Thoracic aorta (tissue), 2 donors: ENCODE measurements at regions not wholly inside any gene's neighbourhood (a gene's known extent, or its start where the extent isn't known, plus 50 kb on each side); places are given as distances from the start of the nearest gene placed in this dataset.

Experiments
- ATAC-seq: fragments of 150-250 bp; one replicate; pipeline ENCODE4 v1.8.0; 2017; ENCODE audit warnings: low read depth; ENCODE audit not compliant: insufficient number of reproducible peaks, low FRiP score
- DNase-seq: peaks from one replicate; pipeline ENCODE4 v3.0.0-alpha.2; 2020; ENCODE audit warnings: low spot score
- H3K27ac ChIP-seq, 2 donors: fragments of 200-600 bp; sonication (generic); 1 replicate in 1 of 2; 2 replicates in 1 of 2; pipeline ENCODE4 v1.5.1; 2016; ENCODE audit warnings: mild to moderate bottlenecking in 2 of 2, moderate library complexity in 2 of 2
- H3K27me3 ChIP-seq: fragments of 200-600 bp; sonication (generic); replicated peaks from 2 replicates; pipeline ENCODE4 v1.6.0; 2016; ENCODE audit warnings: mild to moderate bottlenecking; ENCODE audit not compliant: insufficient read depth
- H3K36me3 ChIP-seq: fragments of 200-600 bp; sonication (generic); one replicate; pipeline ENCODE4 v1.5.1; 2016
- H3K4me1 ChIP-seq, 2 donors: fragments of 200-600 bp; sonication (generic); 1 replicate in 1 of 2; 2 replicates in 1 of 2; pipeline versions ENCODE4 v1.5.1 to v1.6.0; 2016; ENCODE audit warnings: low read depth in 2 of 2, mild to moderate bottlenecking in 1 of 2; ENCODE audit not compliant: control insufficient read depth in 1 of 2
- H3K4me3 ChIP-seq: fragments of 200-600 bp; sonication (generic); 2 replicates; pipeline ENCODE4 v1.5.1; 2016; ENCODE audit warnings: mild to moderate bottlenecking
- H3K9me3 ChIP-seq: fragments of 200-600 bp; sonication (generic); 2 replicates; pipeline ENCODE4 v1.5.1; 2016
- CTCF ChIP-seq: fragments of 200-600 bp; sonication (generic); IDR thresholded peaks from one replicate; pipeline ENCODE4 v1.5.1; 2019; ENCODE audit warnings: antibody characterized with exemption

DNA sequence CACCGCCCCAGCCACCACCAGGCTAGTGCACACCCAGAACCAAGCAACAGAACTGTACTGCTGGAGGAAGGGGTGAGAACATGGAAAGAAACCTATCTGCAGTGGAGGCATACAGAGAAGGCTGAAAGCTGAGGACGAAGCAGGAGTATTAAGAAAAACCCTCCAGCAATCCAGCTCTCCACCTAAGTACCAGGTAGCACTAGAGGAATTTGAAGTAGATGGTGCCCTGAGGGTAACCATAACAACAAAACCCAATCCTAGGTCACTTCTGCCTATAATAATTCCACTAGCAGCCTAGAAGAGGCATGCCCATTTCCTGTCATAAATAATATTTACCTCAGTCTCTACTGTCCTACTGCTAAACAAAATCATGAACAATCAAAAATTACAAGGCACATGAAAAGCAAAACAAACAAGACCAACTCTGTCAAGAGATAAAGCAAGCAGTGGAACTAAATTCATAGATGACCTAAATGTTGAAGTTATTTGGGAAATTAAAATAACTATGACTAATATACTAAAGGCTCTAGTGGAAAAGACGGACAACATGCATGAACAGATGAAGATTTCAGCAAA lies 51.1 kb downstream of the HYCC1 start:
- Histone ChIP-seq H3K27ac (no peak overlapping the region), H3K9me3 (no peaks in the 10 kb centered on the region)
- TF ChIP-seq CTCF, result no peak

GRCh38 chr7:22958742-22959141 lies 55.2 kb downstream of the HYCC1 start:
- peaks cover 4% of the 10 kb centered on the region for H3K36me3 ChIP-seq
- ATAC-seq, result no peak

More for the DNA sequence above, 51.1 kb downstream of the HYCC1 start:
- Histone ChIP-seq H3K27me3 (no peaks in the 10 kb centered on the region), H3K36me3 (peaks cover 4% of the 10 kb centered on the region), H3K4me3 (no peak overlapping the region), H3K4me1 (no peaks in the 10 kb centered on the region)
- no peak for ATAC-seq
- DNase-seq, result no peak

DNA sequence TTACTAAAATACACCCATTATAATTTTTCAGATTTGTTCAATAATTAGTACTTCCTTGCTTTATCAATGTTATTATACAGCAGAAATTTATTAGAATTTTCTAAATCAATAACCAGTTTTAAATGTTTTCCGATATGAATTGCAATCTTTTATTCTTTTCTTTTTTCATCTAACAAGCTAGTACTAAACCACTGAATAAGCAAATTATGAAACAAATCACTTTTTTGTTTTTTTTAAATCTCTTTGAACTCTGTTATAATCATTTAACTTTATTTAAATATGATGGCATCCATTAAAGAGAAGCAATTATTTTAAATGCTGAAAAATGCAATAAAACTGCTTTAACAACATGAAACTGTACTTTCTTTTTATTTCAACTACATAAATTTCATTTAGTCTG lies 59.7 kb downstream of the HYCC1 start:
- Histone ChIP-seq H3K4me1 (no peaks in the 10 kb centered on the region), H3K9me3 (no peaks in the 10 kb centered on the region), H3K36me3 (no peaks in the 10 kb centered on the region), H3K4me3 (no peak overlapping the region), H3K27ac (no peak overlapping the region), H3K27me3 (no peaks in the 10 kb centered on the region)
- DNase-seq (no peak), ATAC-seq (no peak)
- no peak for TF ChIP-seq CTCF

More at GRCh38 chr7:22958742-22959141, 55.2 kb downstream of the HYCC1 start:
- Histone ChIP-seq H3K4me1 (no peaks in the 10 kb centered on the region), H3K27ac (no peak overlapping the region), H3K9me3 (no peaks in the 10 kb centered on the region), H3K27me3 (no peaks in the 10 kb centered on the region), H3K4me3 (no peak overlapping the region)
- TF ChIP-seq CTCF, result no peak
- DNase-seq, result no peak

- Histone ChIP-seq H3K27ac (no peak overlapping the region), H3K36me3 (no peaks in the 10 kb centered on the region), H3K4me3 (no peak overlapping the region), H3K27me3 (no peaks in the 10 kb centered on the region), H3K4me1 (peaks cover 0 to 3% of the 10 kb centered on the region in 2 donors), H3K9me3 (no peaks in the 10 kb centered on the region)
- DNase-seq (no peak), ATAC-seq (no peak)
- no peak for TF ChIP-seq CTCF
Observed at GRCh38 chr7:22952306-22953015, 61.5 kb downstream of the HYCC1 start.

DNA sequence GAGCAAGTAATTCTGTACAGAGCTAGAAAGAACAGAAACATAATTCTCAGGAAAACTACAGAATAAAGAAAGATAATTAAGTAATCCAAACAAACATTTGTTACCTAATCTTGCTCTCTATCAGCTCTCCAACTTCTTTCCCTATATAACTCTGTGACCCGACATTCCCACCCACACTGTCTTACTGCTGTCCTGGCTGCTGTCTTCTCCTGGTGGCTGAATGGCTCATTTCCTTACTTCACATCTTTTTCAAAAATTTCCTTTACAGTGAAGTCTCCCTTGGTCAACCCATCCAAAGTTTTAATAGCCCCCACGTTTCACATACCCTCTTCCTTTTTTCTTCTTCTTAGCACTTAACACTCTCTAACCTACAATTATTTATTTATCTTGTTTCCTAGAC lies 64.0 kb downstream of the HYCC1 start:
- DNase-seq (no peak), ATAC-seq (no peak)
- Histone ChIP-seq H3K27me3 (no peaks in the 10 kb centered on the region), H3K9me3 (no peaks in the 10 kb centered on the region), H3K36me3 (peaks cover 4% of the 10 kb centered on the region), H3K4me3 (no peak overlapping the region), H3K4me1 (peaks cover 0 to 3% of the 10 kb centered on the region in 2 donors), H3K27ac (no peak overlapping the region)
- no peak for TF ChIP-seq CTCF
